KBM-7 (cell line): ENCODE measurements at regions not wholly inside any gene's neighbourhood (a gene's known extent, or its start where the extent isn't known, plus 50 kb on each side); places are given as distances from the start of the nearest gene placed in this dataset.

Experiments used
- DNase-seq: peaks from one replicate; pipeline ENCODE4 v3.0.0-alpha.2; 2015
- in situ Hi-C: fragments of 300-500 bp; cut with MboI; formaldehyde crosslinking; loops from 2 replicates; pipeline ENCODE4 v1.14.3; 2020; ENCODE audit warnings: low sequenced_read_pairs, low pct_unique_long_range_greater_than_20kb, mixed read lengths

DNA sequence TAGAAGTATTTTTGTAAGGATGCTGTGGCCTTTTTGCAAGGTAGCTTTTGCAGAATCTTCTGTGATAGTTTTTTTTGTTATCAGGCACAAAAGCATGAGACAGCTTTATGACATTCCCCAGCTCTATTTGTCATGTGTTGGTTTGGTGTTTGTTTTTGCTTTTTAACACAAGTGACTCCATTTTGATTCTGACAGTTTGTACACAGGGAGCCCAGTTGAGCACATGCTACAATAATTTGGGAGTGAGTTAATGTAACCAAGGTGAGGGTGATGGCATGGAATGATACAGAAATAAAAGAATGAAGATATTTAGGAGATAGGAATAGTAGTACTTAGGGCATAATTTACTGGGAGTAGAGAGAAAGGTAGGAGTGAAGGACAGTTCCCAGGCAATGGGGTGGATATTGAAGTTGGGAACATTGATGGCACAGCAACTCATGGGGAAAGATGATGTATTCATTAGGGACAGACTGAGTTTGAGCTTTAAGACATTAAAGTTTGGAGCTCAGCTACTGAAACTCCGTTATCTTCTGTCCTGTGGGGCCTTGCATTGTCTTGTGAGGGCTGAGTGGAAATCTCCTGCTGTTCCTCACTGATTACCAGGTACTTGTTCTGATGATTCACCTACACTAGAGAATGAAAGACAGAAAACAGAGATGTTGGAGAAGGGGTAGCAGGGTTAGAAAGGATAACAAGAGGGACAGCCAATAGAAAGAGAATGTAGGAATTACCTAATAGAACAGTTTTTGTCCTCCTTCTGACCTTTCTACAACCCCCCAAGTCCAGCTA, 88.3 kb upstream of the CCDC112 start:
- no peak for DNase-seq
- in situ Hi-C loops = no loop called here

DNA sequence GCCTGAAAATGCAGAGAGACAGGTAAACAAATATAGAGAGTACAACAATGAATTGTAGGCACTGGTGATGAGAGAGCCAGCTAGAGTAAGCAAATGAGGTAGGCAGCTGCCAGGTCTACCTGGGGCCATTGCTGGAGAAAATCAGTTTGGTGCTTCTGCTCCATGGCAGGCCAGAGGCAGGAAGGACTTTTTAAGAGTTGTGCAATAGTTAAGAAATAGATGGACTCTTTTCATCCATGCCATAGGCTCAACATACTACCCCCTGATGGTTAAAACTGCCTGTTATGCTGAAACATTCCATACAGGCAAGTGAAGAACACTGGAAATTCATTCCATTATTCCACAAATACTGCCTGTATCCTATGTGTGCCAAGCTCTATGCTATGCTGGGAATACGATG, 86.5 kb upstream of the CCDC112 start:
- in situ Hi-C loops = no loop called here
- no peak for DNase-seq

- DNase-seq = no peak
- in situ Hi-C loops = no loop called here
Observed at GRCh38 chr5:115381911-115382662, 85.6 kb upstream of the CCDC112 start.

DNA sequence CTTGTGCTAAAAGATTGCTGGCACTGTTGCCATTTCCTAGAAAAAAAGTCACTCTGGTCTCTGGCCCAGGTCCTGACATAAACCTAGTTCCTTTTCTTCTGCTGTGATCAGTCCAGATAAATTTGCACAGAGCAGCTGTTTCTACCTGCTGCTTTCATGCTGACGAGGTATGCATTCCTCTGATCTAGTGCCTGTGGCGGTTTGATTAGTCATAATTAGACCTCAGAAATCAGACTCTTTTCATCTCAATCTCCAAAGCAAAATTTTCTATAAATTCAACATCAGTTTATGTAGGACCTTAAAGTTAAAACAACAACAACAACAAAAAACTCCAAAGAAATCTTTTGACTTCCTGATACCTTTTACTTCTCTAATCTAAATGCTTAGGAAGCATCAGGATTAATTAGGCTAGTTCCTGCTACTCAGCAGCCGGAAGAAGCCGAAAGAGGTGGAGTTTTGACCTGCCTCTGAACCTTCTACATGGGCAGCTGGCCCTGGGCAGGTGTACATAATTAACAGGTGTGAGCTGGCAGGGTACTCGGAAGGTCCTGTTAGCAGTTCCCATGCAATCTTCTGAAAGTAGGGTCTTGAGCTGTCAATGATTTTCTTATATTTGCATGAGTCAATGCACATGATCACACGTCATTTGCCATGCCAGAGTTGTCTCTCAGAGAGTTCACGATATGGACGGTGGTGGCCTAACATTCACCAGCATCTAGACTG, 83.3 kb upstream of the CCDC112 start:
- in situ Hi-C loops = no loop called here
- DNase-seq = no peak

DNA sequence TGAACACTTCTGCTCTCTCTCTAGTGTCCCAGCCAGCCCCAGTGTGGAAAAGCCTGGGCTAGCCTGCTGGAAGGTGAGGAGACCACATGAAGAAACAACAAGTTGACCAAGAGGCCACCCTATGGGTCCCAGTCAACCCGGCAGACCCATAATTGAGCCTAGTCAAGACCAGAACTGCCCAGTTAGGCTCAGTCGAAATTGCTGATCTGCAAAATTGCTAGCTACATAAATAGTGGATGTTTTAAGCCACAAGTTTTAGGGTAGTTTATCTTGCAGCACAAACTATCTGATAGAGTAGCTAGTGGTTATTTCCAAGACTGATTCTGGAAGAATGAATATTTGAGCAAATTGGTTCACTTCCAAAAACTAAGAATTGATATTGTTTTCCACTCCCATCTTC, 82.3 kb upstream of the CCDC112 start:
- DNase-seq = no peak
- in situ Hi-C loops = no loop called here

DNA sequence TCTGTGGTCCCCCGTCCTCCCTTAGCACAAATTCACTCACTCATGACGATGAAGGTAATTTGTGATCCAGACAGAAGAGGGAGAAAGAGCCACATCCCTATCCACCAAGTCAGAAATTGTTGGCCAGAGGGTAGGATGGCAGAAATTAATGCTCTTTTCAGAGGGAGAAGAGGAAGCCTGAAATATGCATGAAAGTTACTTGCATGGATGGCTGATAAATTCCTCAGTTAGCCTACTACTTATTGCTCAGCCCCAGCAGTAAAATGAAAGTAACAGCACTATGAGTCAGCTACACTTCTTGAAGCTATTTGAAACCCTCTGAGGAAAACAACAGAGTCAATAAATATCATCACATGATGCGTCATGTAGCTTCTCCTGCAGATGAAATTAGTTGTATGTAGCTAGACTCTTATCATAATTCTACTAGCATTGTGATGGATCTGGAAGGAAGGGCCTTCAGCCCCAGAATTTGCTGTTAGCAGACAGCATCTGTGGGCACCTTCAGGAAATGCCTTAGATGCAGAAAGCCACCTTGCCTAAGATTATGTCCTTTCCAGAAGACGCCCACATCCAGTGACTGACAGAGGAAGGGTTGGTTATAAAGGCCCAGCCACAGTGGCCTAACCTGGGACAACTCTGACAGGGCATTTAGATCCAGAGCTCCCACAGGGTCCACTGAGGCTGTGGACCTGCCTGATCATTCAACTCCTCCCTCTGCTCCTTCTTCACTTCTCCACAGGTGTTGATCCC, 81.2 kb upstream of the CCDC112 start:
- in situ Hi-C loops = no loop called here
- DNase-seq = peak; percentile 5

DNA sequence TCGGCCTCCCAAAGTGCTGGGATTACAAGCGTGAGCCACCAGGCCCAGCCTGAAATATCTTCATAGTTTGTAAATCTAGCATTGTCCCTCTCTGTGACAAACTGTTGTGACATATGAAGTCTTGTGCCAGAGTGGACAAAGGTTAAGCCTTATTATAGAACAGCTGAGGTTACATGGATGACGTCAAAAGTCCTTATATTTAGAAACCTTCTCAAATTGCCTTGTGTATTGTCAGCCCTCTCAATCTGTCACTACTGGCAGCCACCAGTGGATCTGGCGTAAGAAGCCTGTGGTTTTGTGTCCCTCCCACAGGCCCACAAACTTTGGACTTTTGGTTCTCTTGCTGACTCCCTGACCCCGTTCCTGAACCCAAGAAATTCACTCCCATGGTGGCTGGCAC, 79.4 kb upstream of the CCDC112 start:
- no peak for DNase-seq
- in situ Hi-C loops = no loop called here

GRCh38 chr5:115374057-115374775, 77.8 kb upstream of the CCDC112 start:
- DNase-seq = no peak
- in situ Hi-C loops = no loop called here

DNA sequence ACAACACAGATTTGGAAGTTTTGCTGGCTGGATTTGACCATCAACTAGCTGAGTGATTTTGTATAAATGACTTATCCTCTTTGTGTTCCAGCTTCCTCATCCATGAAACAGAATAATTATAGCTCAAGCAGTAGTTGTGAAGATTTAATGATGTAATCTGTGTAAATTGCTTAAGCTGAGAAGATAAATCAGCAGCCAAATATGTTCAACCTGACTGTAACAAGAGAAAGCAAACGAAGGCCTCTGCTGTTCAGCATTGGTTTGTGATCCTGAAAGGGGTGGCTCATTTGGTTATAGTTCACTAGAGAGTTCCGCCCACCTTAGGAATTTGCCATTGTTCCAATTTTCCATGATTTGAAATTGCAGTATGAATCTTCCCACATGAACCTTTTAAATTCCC, 75.7 kb upstream of the CCDC112 start:
- in situ Hi-C loops = no loop called here
- no peak for DNase-seq

GRCh38 chr5:115369430-115370144, 73.1 kb upstream of the CCDC112 start:
- in situ Hi-C loops = no loop called here
- no peak for DNase-seq

- peak; percentile 20 for DNase-seq
- in situ Hi-C loops = no loop called here
Observed at GRCh38 chr5:115366223-115366622, 69.8 kb upstream of the CCDC112 start.

- in situ Hi-C loops = no loop called here
- no peak for DNase-seq
Observed at GRCh38 chr5:115363879-115364278, 67.4 kb upstream of the CCDC112 start.

- no peak for DNase-seq
Observed at GRCh38 chr5:115360046-115360685, 63.7 kb upstream of the CCDC112 start.

GRCh38 chr5:115355767-115356381, 59.4 kb upstream of the CCDC112 start:
- in situ Hi-C loops = no loop called here
- no peak for DNase-seq

More at GRCh38 chr5:115360046-115360685, 63.7 kb upstream of the CCDC112 start:
- in situ Hi-C loops = no loop called here

- in situ Hi-C loops = no loop called here
Observed at GRCh38 chr5:115355095-115355494, 58.6 kb upstream of the CCDC112 start.

GRCh38 chr5:115354246-115354645, 57.8 kb upstream of the CCDC112 start:
- no peak for DNase-seq
- in situ Hi-C loops = no loop called here

More at GRCh38 chr5:115355095-115355494, 58.6 kb upstream of the CCDC112 start:
- no peak for DNase-seq

- in situ Hi-C loops = no loop called here
- DNase-seq = no peak
Observed at GRCh38 chr5:115352571-115352970, 56.1 kb upstream of the CCDC112 start.
